PC-9 (cell line): ENCODE measurements at regions not wholly inside any gene's neighbourhood (a gene's known extent, or its start where the extent isn't known, plus 50 kb on each side); places are given as distances from the start of the nearest gene placed in this dataset.

Source experiments
- CTCF ChIP-seq: fragments of 200-600 bp; sonication (generic); conservative IDR thresholded peaks from 2 replicates; pipeline ENCODE4 v1.6.1; 2017; ENCODE audit warnings: mixed run types, antibody characterized with exemption, mild to moderate bottlenecking, moderate library complexity
- EZH2 ChIP-seq: fragments of 200-600 bp; sonication (generic); IDR thresholded peaks from 2 replicates; pipeline ENCODE4 v1.8.0; 2017; ENCODE audit warnings: antibody characterized with exemption, low read depth

- no peak for TF ChIP-seq CTCF
- TF ChIP-seq EZH2 = no peak
Measured at GRCh38 chr3:193822492-193823212, 229.6 kb downstream of the OPA1 start.
